Gastroesophageal sphincter (tissue), 4 donors: ENCODE measurements at regions not wholly inside any gene's neighbourhood (a gene's known extent, or its start where the extent isn't known, plus 50 kb on each side); places are given as distances from the start of the nearest gene placed in this dataset.

Experiments used
- ATAC-seq: fragments of 150-250 bp; one replicate; pipeline ENCODE4 v1.9.1; 2016; ENCODE audit warnings: mild to moderate bottlenecking, moderate library complexity
- H3K27ac ChIP-seq, 4 donors: fragments of 200-600 bp; sonication (generic) in 3 of 4; 1 replicate in 3 of 4; 2 replicates in 1 of 4; pipeline ENCODE4 v1.5.1; 2016 to 2019
- H3K27me3 ChIP-seq: fragments of 200-600 bp; sonication (generic); one replicate; pipeline ENCODE4 v1.5.1; 2019
- H3K36me3 ChIP-seq, 2 donors: fragments of 200-600 bp; sonication (generic); one replicate each; pipeline ENCODE4 v1.5.1; 2019; ENCODE audit warnings: control low read depth in 1 of 2
- H3K4me1 ChIP-seq, 3 donors: fragments of 200-600 bp; sonication (generic); 1 replicate in 2 of 3; 2 replicates in 1 of 3; pipeline ENCODE4 v1.5.1; 2016 to 2019; ENCODE audit warnings: control low read depth in 2 of 3
- H3K4me3 ChIP-seq, 2 donors: fragments of 200-600 bp; sonication (generic); one replicate each; pipeline ENCODE4 v1.5.1; 2019; ENCODE audit warnings: mild to moderate bottlenecking in 1 of 2, moderate library complexity in 1 of 2
- H3K9me3 ChIP-seq, 3 donors: fragments of 200-600 bp; sonication (generic); one replicate each; pipeline ENCODE4 v1.5.1; 2017 to 2019; ENCODE audit warnings: control low read depth in 2 of 3
- EP300 ChIP-seq: sonication (generic); formaldehyde crosslinking; IDR thresholded peaks from one replicate; pipeline ENCODE4 v1.6.1; 2017; ENCODE audit warnings: antibody characterized with exemption, mild to moderate bottlenecking
- POLR2A ChIP-seq, 2 donors: fragments of 450-650 bp; IDR thresholded peaks; one replicate each; pipeline ENCODE4 v1.6.1; 2017; ENCODE audit warnings: antibody characterized with exemption in 2 of 2, mild to moderate bottlenecking in 2 of 2, moderate library complexity in 1 of 2
- POLR2AphosphoS5 ChIP-seq: sonication (generic); formaldehyde crosslinking; IDR thresholded peaks from one replicate; pipeline ENCODE4 v1.6.1; 2017; ENCODE audit warnings: antibody characterized with exemption
- WGBS, 2 donors: methylation state at CpG; one replicate each; pipeline ENCODE4 v1.1.5; 2018; ENCODE audit warnings: low coverage in 1 of 2; 5-methylcytosine and 5-hydroxymethylcytosine counted together
- TF ChIP-seq, protein P1 (sequence below), 4 experiments: fragments of 200-600 bp in 2 of 4; fragments of 450-650 bp in 2 of 4; sonication (generic) in 1 of 4; IDR thresholded peaks; one replicate each; pipeline ENCODE4 v1.5.1; 2017 to 2019; ENCODE audit warnings: antibody characterized with exemption in 4 of 4, mild to moderate bottlenecking in 2 of 4, moderate library complexity in 2 of 4

DNA sequence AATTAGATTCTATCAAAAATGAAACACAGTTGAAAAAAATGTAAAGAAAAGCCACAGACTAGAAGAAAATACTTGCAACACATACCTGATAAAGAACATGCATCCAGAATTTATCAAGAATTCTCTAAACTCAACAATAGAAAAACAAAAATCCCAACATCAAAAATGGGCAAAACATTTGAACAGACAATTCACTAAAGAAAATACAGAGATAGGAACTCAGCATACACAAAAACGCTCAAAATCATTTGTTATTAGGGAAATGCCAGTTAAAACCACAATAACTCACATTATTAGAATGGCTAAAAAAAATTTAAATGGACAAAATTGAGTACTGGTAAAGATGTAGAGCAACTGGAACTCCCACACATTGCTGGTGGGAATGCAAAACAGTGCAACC, 311.0 kb upstream of the PRDM1 start:
- peaks cover 0 to 18% (median 0%) of the 10 kb centered on the region in 3 donors for H3K9me3 ChIP-seq
- H3K4me3 ChIP-seq: no peak overlapping the region
- H3K36me3 ChIP-seq: no peaks in the 10 kb centered on the region
- H3K27me3 ChIP-seq: no peaks in the 10 kb centered on the region
- no peaks in the 10 kb centered on the region for H3K4me1 ChIP-seq
- 93 to 100% methylated on average over 1 of the region's 1 CpG for WGBS, 2 donors
- TF ChIP-seq POLR2A (IDR thresholded peaks at IDR 0.05) (no peak), EP300 (no peak), POLR2AphosphoS5 (no peak)
- TF ChIP-seq, protein P1, sequence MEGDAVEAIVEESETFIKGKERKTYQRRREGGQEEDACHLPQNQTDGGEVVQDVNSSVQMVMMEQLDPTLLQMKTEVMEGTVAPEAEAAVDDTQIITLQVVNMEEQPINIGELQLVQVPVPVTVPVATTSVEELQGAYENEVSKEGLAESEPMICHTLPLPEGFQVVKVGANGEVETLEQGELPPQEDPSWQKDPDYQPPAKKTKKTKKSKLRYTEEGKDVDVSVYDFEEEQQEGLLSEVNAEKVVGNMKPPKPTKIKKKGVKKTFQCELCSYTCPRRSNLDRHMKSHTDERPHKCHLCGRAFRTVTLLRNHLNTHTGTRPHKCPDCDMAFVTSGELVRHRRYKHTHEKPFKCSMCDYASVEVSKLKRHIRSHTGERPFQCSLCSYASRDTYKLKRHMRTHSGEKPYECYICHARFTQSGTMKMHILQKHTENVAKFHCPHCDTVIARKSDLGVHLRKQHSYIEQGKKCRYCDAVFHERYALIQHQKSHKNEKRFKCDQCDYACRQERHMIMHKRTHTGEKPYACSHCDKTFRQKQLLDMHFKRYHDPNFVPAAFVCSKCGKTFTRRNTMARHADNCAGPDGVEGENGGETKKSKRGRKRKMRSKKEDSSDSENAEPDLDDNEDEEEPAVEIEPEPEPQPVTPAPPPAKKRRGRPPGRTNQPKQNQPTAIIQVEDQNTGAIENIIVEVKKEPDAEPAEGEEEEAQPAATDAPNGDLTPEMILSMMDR (IDR thresholded peaks at IDR 0.05): no peak
- no peak overlapping the region for H3K27ac ChIP-seq
- ATAC-seq: no peak

DNA sequence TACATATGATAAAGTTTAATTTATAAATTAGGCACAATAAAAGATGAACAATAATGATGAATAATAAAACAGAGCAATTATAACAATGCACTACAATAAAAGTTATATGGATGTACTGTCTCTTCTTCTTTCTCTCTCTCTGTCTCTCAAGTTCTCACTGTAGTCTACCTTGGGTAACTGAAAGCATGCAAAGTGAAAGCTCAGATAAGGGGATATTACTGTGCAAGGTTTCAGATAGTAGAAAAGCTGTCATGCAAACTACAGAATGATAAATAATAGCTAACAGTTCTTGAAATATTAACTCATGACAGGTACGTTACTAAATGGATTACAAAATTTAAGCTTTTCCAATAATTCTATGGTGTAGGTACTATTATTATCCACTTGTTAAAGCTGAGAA, 311.9 kb upstream of the PRDM1 start:
- H3K27ac ChIP-seq: no peak overlapping the region
- H3K27me3 ChIP-seq: no peaks in the 10 kb centered on the region
- peaks cover 0 to 18% (median 0%) of the 10 kb centered on the region in 3 donors for H3K9me3 ChIP-seq
- H3K4me1 ChIP-seq: no peaks in the 10 kb centered on the region
- TF ChIP-seq, protein P1 (IDR thresholded peaks at IDR 0.05): no peak
- TF ChIP-seq EP300 (no peak), POLR2AphosphoS5 (no peak), POLR2A (IDR thresholded peaks at IDR 0.05) (no peak)
- no peaks in the 10 kb centered on the region for H3K36me3 ChIP-seq
- WGBS, 2 donors: 82 to 100% methylated on average over 1 of the region's 1 CpG
- no peak for ATAC-seq
- no peak overlapping the region for H3K4me3 ChIP-seq

DNA sequence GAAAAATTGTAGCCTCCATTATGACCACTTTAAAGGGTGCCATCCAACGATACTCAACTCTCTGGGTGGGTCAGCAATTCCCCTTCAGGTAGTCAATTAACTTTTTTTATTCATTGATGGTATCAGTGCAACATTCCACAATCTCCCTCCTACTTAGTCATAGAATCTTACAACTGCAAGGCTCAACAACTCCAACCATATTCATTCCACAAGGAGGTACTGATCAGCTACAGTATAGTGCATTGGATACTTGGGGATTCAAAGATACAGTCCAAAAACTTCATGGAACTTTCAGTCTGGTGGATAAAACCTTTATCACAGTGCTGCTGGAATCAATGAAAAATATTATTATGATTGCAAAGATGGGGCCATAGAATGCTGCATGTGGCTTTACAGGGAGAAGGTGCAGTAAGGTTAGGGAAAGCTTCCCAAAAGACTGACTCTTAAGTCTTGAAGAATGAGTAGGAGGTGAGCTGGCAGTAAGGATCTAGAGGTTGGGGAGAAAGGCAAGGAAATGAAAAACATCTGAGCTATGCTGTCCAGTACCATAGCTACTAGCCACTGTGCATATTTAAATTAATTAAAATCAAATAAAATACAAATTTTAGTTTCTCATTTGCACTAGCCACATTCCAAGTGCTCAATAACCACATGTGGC, 314.7 kb upstream of the PRDM1 start:
- no peak overlapping the region for H3K27ac ChIP-seq
- H3K4me1 ChIP-seq: no peaks in the 10 kb centered on the region
- H3K36me3 ChIP-seq: no peaks in the 10 kb centered on the region
- H3K27me3 ChIP-seq: no peaks in the 10 kb centered on the region
- TF ChIP-seq POLR2AphosphoS5 (no peak), POLR2A (IDR thresholded peaks at IDR 0.05) (no peak), EP300 (no peak)
- TF ChIP-seq, protein P1 (IDR thresholded peaks at IDR 0.05): no peak
- H3K9me3 ChIP-seq: peaks cover 0 to 18% (median 0%) of the 10 kb centered on the region in 3 donors
- no peak for ATAC-seq
- H3K4me3 ChIP-seq: no peak overlapping the region
- 83 to 89% methylated on average over 1 of the region's 1 CpG for WGBS, 2 donors

DNA sequence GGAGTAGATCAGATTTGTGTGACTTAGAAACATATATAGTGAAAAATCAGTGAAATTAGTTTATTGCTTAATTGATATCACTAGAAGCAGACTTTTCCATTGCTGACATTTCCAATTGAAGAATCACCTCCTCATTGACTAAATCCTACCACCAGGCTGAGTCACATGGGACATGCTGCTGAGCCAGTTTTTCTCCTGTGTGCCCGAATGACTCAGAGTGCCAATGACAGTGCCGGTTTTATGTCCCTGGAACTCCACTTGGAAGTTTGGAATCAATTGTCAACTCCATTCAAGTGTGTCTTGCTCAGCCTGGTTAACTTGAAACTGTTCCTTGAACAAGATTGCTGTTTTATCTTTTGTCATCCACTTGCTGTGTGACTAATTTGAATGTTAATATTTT, 316.1 kb upstream of the PRDM1 start:
- no peak for ATAC-seq
- H3K27ac ChIP-seq: no peak overlapping the region

DNA sequence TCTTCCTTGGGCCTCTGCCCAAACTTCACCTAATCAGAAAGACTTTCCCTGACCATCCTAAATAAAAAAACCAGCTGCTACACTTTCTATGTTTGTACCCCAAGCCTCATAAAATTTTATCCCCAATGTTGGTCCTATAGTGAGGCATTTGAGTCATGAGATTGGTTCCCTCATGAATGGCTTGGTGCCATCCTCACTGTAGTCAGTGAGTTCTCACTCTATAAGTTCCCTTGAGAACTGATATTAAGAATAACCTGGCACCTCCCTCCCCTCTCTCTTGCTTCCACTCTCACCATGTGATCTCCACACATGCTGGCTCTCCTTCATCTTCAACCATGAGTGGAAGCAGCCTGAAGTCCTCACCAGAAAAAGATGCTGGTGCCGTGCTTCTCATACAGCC, 316.9 kb upstream of the PRDM1 start:
- no peak for ATAC-seq
- TF ChIP-seq, protein P1 (IDR thresholded peaks at IDR 0.05): no peak
- TF ChIP-seq POLR2A (IDR thresholded peaks at IDR 0.05) (no peak), POLR2AphosphoS5 (no peak), EP300 (no peak)
- WGBS, 2 donors: 77 to 83% methylated on average over 1 of the region's 1 CpG

More for the DNA sequence above, 316.1 kb upstream of the PRDM1 start:
- no peaks in the 10 kb centered on the region for H3K4me1 ChIP-seq
- no peaks in the 10 kb centered on the region for H3K36me3 ChIP-seq
- no peaks in the 10 kb centered on the region for H3K27me3 ChIP-seq
- peaks cover 0 to 9% (median 0%) of the 10 kb centered on the region in 3 donors for H3K9me3 ChIP-seq
- no peak for TF ChIP-seq EP300
- TF ChIP-seq, protein P1 (IDR thresholded peaks at IDR 0.05): no peak
- TF ChIP-seq POLR2A (IDR thresholded peaks at IDR 0.05): no peak
- TF ChIP-seq POLR2AphosphoS5: no peak
- H3K4me3 ChIP-seq: no peak overlapping the region
- WGBS, 2 donors: 61 to 80% methylated on average over 1 to 2 of the region's 2 CpGs

More for the DNA sequence above, 316.9 kb upstream of the PRDM1 start:
- Histone ChIP-seq H3K4me1 (no peaks in the 10 kb centered on the region), H3K9me3 (peaks cover 0 to 1% (median 0%) of the 10 kb centered on the region in 3 donors), H3K4me3 (no peak overlapping the region), H3K27ac (no peak overlapping the region), H3K36me3 (no peaks in the 10 kb centered on the region), H3K27me3 (no peaks in the 10 kb centered on the region)
